ENCODE measurements at regions not wholly inside any gene's neighbourhood (a gene's known extent, or its start where the extent isn't known, plus 50 kb on each side); places are given as distances from the start of the nearest gene placed in this dataset.

GRCh38 chr10:81514811-81515210 is 360.2 kb upstream of the NRG3 start:
- TF ChIP-seq MYC (IDR thresholded peaks at IDR 0.05; ENCODE audit: low read depth, low read length) (no peak), CTCF (IDR thresholded peaks at IDR 0.05; ENCODE audit: low read depth, low read length) (no peak)
